H1 (cell line): ENCODE measurements at regions not wholly inside any gene's neighbourhood (a gene's known extent, or its start where the extent isn't known, plus 50 kb on each side); places are given as distances from the start of the nearest gene placed in this dataset.

Experiments
- CEBPB ChIP-seq: IDR thresholded peaks from 2 replicates; pipeline ENCODE4 v1.6.1; 2012; ENCODE audit warnings: low read depth, low read length
- EZH2 ChIP-seq: fragments of 200-600 bp; sonication (generic); IDR thresholded peaks from 2 replicates; pipeline ENCODE4 v1.7.1; 2012; ENCODE audit warnings: low read depth, mild to moderate bottlenecking, moderate library complexity, low read length, inconsistent platforms; ENCODE audit not compliant: severe bottlenecking
- KDM4A ChIP-seq: IDR thresholded peaks from one replicate; pipeline ENCODE4 v1.7.1; 2012; ENCODE audit warnings: low read depth, mild to moderate bottlenecking, moderate library complexity, low read length, inconsistent platforms; ENCODE audit not compliant: severe bottlenecking
- POLR2A ChIP-seq, 2 experiments: IDR thresholded peaks; 1 replicate in 1 of 2; 2 replicates in 1 of 2; pipeline ENCODE4 v1.6.1; 2011; ENCODE audit warnings: low read depth in 2 of 2, low read length in 2 of 2, mild to moderate bottlenecking in 2 of 2; ENCODE audit errors: control extremely low read depth in 1 of 2
- TF ChIP-seq, protein P1 (sequence below): IDR thresholded peaks from 2 replicates; pipeline ENCODE4 v1.6.1; 2012; ENCODE audit warnings: inconsistent platforms

DNA sequence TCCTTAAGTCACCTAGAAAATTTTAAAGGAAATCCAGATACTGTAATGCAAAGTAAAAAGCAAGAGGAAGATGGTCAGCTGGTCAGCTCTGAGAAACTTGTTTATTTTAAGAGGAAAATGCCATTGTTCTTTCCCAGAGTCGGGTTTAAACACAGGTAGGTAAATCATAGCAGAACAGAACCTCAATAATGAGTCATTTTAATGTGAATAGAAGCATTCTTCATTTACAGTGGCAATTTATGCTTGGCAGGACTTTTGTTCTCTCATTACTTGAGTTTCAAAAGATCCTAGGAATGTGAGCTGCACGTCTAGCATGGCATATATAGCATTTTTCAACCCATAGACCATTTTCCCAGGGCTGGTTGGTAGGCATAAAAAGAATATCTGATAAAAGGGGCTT is 132.3 kb downstream of the LIG4 start (continued):
- no peak for TF ChIP-seq KDM4A
- no peak for TF ChIP-seq CEBPB
- TF ChIP-seq POLR2A (IDR thresholded peaks at IDR 0.05; ENCODE audit: control extremely low read depth in 1 of 2, low read depth in 2 of 2, low read length in 2 of 2): no peak
- TF ChIP-seq, protein P1, sequence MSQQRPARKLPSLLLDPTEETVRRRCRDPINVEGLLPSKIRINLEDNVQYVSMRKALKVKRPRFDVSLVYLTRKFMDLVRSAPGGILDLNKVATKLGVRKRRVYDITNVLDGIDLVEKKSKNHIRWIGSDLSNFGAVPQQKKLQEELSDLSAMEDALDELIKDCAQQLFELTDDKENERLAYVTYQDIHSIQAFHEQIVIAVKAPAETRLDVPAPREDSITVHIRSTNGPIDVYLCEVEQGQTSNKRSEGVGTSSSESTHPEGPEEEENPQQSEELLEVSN: no peak
- no peak for TF ChIP-seq EZH2
